ENCODE measurements at regions not wholly inside any gene's neighbourhood (a gene's known extent, or its start where the extent isn't known, plus 50 kb on each side); places are given as distances from the start of the nearest gene placed in this dataset.
"Not testable (repeated sequence)": the region's sequence is repeated elsewhere in the genome, so short reads cannot be mapped to it uniquely, and the experiment has no call there.

GRCh38 chr2:87075054-87075790, 53.6 kb upstream of the PLGLB1 start:
- peak; percentile 42 for DNase-seq

GRCh38 chr2:87075791-87076252, 54.2 kb upstream of the PLGLB1 start:
- DNase-seq, result peak; percentile 58

- DNase-seq, result peak; percentile 90
Measured at GRCh38 chr2:87076253-87077123, 54.8 kb upstream of the PLGLB1 start.

GRCh38 chr2:87077124-87077446, 55.4 kb upstream of the PLGLB1 start:
- DNase-seq, result not testable (repeated sequence)

- not testable (repeated sequence) for DNase-seq
Measured at GRCh38 chr2:87081727-87082126, 60.1 kb upstream of the PLGLB1 start.

GRCh38 chr2:87088079-87088478, 66.4 kb upstream of the PLGLB1 start:
- not testable (repeated sequence) for DNase-seq

GRCh38 chr2:87089401-87089800, 67.8 kb upstream of the PLGLB1 start:
- not testable (repeated sequence) for DNase-seq

GRCh38 chr2:87093252-87093651, 71.6 kb upstream of the PLGLB1 start:
- not testable (repeated sequence) for DNase-seq

- not testable (repeated sequence) for DNase-seq
Measured at GRCh38 chr2:87093937-87094529, 72.4 kb upstream of the PLGLB1 start.

- not testable (repeated sequence) for DNase-seq
Measured at GRCh38 chr2:87095804-87096203, 74.2 kb upstream of the PLGLB1 start.

GRCh38 chr2:87128761-87129553, 107.3 kb upstream of the PLGLB1 start:
- DNase-seq, result not testable (repeated sequence)

- DNase-seq, result not testable (repeated sequence)
Measured at GRCh38 chr2:87132577-87132976, 110.9 kb upstream of the PLGLB1 start.

GRCh38 chr2:87151835-87152493, 130.3 kb upstream of the PLGLB1 start:
- not testable (repeated sequence) for DNase-seq

GRCh38 chr2:87174454-87174853, 152.8 kb upstream of the PLGLB1 start:
- not testable (repeated sequence) for DNase-seq

- not testable (repeated sequence) for DNase-seq
Measured at GRCh38 chr2:87183373-87183772, 161.7 kb upstream of the PLGLB1 start.

- DNase-seq, result not testable (repeated sequence)
Measured at GRCh38 chr2:87184260-87184659, 162.6 kb upstream of the PLGLB1 start.

GRCh38 chr2:87189214-87189613, 167.6 kb upstream of the PLGLB1 start:
- DNase-seq, result not testable (repeated sequence)

GRCh38 chr2:87193336-87193735, 171.7 kb upstream of the PLGLB1 start:
- DNase-seq, result not testable (repeated sequence)

- not testable (repeated sequence) for DNase-seq
Measured at GRCh38 chr2:87194254-87194999, 172.8 kb upstream of the PLGLB1 start.

GRCh38 chr2:87196720-87197388, 175.2 kb upstream of the PLGLB1 start:
- DNase-seq, result not testable (repeated sequence)

GRCh38 chr2:87198422-87198821, 176.8 kb upstream of the PLGLB1 start:
- not testable (repeated sequence) for DNase-seq
